Central memory CD8-positive, alpha-beta T cell (primary cell): ENCODE measurements at regions not wholly inside any gene's neighbourhood (a gene's known extent, or its start where the extent isn't known, plus 50 kb on each side); places are given as distances from the start of the nearest gene placed in this dataset.

Experiments used
- ATAC-seq: fragments of 150-1000 bp; cut with Tn5 transposase; replicated peaks from 2 replicates; pipeline ENCODE4 v1.10.0; 2022; ENCODE audit warnings: mild to moderate bottlenecking, moderate FRiP score, moderate number of reproducible peaks; ENCODE audit not compliant: poor library complexity, severe bottlenecking; ENCODE audit errors: extremely low read depth
- DNase-seq, 2 donors: peaks; one replicate each; pipeline ENCODE4 v3.0.0; 2021; ENCODE audit warnings: low spot score in 2 of 2
- H3K27ac Mint-ChIP-seq: one replicate; pipeline ENCODE4 v1.8.0; 2022; ENCODE audit warnings: low read depth, mild to moderate bottlenecking, moderate library complexity, mixed read lengths
- H3K27me3 Mint-ChIP-seq: one replicate; pipeline ENCODE4 v1.8.0; 2022; ENCODE audit warnings: mixed read lengths
- H3K36me3 Mint-ChIP-seq: one replicate; pipeline ENCODE4 v1.8.0; 2022; ENCODE audit warnings: mild to moderate bottlenecking, moderate library complexity, mixed read lengths; ENCODE audit not compliant: insufficient read depth
- H3K4me1 Mint-ChIP-seq: one replicate; pipeline ENCODE4 v1.8.0; 2022; ENCODE audit warnings: mixed read lengths
- H3K4me3 Mint-ChIP-seq: one replicate; pipeline ENCODE4 v1.8.0; 2022; ENCODE audit warnings: mild to moderate bottlenecking, moderate library complexity, mixed read lengths
- H3K9me3 Mint-ChIP-seq: one replicate; pipeline ENCODE4 v1.8.0; 2022; ENCODE audit warnings: mixed read lengths

DNA sequence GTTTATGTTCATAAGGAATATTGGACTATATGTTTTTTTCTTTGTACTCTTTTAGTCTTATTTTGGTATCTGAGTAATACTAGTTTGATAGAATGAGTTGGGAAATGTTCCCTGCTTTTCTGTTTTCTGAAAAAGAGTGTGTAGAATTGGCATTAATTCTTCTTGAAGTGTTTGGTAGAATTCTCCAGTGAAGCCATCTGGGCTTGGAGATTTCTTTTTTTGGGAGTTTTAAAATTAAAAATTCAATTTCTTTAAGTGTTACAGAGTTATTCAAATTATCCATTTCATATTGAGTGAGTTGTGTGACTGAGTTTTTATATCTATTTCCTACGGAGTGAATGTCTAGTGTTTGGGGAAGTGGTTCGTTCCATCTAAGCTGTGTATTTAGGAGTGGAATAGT is 80.6 kb upstream of the HS6ST1 start:
- H3K27me3 Mint-ChIP-seq = peaks cover 64% of the 10 kb centered on the region
- no peaks in the 10 kb centered on the region for H3K36me3 Mint-ChIP-seq
- no peaks in the 10 kb centered on the region for H3K9me3 Mint-ChIP-seq
- H3K4me1 Mint-ChIP-seq = peaks cover 4% of the 10 kb centered on the region
- no peak for ATAC-seq
- no peak overlapping the region for H3K27ac Mint-ChIP-seq
- no peak overlapping the region for H3K4me3 Mint-ChIP-seq
- no peak for DNase-seq

DNA sequence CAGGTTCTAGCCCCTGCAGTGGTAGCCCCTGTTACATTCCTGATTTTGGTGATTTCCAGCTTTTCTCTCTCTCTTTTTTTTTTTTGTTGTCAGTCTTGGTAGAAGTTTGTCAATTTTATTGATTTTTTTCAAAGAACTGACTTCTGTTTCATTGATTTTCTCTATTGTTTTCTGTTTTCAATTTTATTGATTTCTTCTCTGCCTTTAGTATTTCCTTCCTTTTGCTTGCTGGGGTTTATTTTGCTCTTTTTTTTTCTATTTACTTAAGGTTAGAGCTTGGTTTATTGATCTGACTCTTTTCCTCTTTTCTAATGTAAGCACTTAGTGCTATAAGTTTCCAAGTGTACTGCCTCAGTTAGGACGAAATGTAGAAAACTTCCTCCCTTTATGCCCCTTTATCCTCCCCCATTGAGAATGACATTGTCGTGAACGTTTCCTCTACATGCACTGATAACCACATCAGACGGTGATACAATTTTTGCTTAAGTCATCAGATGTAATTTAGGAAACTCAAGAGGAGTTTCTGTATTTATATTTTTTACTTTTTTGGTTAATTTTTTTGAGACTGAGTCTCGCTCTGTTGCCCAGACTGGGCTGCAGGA is 81.1 kb upstream of the HS6ST1 start:
- Mint-ChIP-seq H3K36me3 (no peaks in the 10 kb centered on the region), H3K27ac (no peak overlapping the region), H3K4me1 (peaks cover 4% of the 10 kb centered on the region), H3K9me3 (no peaks in the 10 kb centered on the region), H3K4me3 (no peak overlapping the region), H3K27me3 (peaks cover 69% of the 10 kb centered on the region)
- no peak for ATAC-seq
- no peak for DNase-seq

DNA sequence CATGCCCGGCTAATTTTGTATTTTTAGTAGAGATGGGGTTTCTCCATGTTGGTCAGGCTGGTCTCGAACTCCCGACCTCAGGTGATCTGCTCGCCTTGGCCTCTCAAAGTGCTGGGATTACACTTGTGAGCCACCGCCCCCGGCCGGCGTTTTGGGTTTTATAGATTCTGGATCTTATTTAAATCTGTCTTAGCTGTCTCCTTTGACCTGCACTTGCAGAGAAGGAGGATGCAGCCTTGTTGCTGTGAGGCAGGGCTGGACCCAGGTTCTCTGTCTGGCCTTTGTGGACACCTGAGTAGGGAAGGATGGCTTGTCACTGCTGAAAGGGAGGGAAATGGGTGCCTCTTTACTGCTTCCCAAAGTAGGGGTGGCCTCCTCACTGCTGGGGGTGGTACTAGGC is 83.0 kb upstream of the HS6ST1 start:
- Mint-ChIP-seq H3K9me3 (no peaks in the 10 kb centered on the region), H3K27me3 (peaks cover 88% of the 10 kb centered on the region), H3K27ac (no peak overlapping the region), H3K36me3 (no peaks in the 10 kb centered on the region), H3K4me1 (peaks cover 4% of the 10 kb centered on the region), H3K4me3 (no peak overlapping the region)
- ATAC-seq (no peak), DNase-seq (no peak)

DNA sequence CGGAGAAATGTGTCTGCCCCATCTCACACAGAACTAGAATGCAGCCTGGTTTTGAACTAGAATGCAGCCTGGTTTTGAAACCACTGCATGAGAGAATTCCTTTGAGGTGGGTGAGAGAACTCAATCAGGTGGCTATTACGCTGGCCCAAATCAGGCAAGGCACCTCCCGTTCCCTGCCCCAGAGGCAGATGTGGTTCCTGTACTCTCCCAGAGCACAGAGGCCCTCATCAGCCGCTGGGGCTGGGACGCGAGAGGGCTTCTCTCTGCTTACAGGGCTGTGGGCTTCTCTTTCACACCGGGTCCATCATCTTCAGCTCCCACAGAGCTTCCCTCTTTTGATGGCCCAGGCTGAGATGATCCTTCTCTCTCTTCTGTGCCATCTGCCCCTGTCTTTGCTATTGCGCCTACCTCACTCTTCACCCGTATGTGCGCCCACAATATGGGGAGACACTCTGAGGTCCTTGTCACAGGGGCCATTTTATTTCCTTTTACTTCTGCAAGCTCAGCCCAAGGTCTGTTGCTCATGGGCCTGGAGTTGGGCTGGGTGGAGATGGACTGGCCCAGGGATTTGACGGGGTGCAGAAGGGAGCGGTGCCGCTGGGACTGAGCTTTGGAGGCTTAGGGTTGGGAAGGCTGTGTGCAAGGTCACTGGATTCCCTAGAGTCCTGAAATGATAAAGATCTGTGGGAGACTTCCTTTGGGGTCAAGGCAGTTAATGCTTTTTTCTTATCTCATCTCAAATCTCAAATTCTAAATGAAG is 84.4 kb upstream of the HS6ST1 start:
- Mint-ChIP-seq H3K36me3 (no peaks in the 10 kb centered on the region), H3K9me3 (no peaks in the 10 kb centered on the region), H3K27me3 (peaks cover 96% of the 10 kb centered on the region), H3K4me1 (peaks cover 4% of the 10 kb centered on the region), H3K4me3 (no peak overlapping the region), H3K27ac (no peak overlapping the region)
- DNase-seq (no peak), ATAC-seq (no peak)

DNA sequence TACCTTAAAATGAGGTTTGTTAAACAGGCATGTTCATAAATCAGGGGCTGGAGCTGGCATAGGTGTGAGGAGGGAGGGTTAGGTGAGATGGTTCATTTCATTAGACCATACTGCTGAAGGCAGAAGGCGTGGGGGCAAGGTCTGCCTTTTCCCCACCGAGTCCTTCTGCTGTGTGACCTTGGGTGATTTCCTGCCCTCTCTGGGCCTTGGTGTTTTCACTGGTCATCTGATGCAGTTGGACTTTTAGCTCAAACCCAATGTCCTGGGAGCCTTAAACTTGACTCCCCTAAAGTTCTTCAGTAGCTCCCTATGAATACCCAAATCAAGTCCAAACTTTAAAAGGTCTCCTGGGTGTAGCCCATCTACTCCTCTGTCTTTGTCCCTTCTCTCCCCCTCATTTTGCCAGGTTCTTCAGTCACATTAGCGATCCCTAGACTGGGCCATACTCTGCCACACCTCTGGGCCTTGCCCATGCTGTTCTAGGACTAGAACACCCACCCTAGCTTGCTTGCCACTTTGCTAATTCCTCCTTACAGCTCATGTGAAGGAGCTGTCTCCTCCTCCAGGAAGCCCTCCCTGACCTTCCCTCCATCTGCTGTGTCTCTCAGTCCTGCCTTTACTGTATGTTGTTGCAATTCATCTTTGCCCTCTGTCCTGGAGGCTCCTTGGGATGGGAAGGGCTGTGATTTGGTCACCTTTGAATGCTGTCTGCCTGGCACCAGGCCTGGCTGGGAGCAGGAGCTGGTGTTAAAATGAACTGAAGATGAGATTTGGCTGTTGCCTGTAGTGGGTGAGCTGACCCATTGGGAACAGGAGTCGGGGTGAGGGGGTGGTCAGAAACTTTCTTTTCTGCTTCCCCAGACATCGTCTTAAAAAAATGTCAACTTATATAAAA is 85.4 kb upstream of the HS6ST1 start:
- Mint-ChIP-seq H3K36me3 (no peaks in the 10 kb centered on the region), H3K4me1 (peaks cover 4% of the 10 kb centered on the region), H3K4me3 (no peak overlapping the region), H3K27me3 (peaks cover 96% of the 10 kb centered on the region), H3K9me3 (no peaks in the 10 kb centered on the region), H3K27ac (no peak overlapping the region)
- ATAC-seq (no peak), DNase-seq (no peak)

DNA sequence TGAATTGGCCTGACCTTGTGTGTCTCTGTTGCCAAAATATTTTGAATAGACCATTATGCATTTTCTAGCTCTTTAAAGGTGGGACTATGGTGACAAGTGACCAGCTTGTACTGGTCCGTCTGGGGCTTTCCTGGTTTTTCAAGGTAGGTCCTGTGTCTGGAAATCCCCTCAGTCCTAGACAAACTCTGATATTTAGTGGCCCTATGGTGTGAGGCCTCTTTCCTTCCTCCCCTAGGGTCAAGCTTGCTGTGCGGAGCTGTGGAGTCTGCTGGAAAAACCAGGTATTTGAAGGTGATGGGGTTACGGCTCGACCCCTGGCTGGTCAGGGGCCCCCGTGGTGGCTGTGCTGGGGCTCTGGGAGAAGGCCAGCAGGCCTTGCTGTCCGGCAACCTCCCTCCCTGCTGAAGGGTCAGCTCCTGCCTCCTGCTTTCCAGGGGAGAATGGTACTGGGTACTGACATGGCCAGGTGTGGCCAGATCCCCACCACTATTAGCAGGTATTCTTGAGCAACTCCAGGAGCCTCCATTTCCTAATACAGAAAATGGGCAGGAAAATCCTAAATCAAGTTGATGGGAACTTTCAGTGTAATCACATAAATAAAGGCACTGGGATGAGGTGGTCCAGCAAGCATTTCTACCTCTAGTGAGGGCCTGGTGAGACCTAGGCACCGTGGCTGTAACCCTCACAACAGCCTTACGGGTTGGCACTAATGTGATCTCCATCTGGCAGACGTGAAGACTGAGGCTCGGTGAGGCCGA is 86.2 kb upstream of the HS6ST1 start:
- no peak for ATAC-seq
- Mint-ChIP-seq H3K4me1 (peaks cover 4% of the 10 kb centered on the region), H3K4me3 (no peak overlapping the region), H3K36me3 (no peaks in the 10 kb centered on the region), H3K27me3 (peaks cover 93% of the 10 kb centered on the region), H3K27ac (no peak overlapping the region), H3K9me3 (no peaks in the 10 kb centered on the region)
- no peak for DNase-seq

DNA sequence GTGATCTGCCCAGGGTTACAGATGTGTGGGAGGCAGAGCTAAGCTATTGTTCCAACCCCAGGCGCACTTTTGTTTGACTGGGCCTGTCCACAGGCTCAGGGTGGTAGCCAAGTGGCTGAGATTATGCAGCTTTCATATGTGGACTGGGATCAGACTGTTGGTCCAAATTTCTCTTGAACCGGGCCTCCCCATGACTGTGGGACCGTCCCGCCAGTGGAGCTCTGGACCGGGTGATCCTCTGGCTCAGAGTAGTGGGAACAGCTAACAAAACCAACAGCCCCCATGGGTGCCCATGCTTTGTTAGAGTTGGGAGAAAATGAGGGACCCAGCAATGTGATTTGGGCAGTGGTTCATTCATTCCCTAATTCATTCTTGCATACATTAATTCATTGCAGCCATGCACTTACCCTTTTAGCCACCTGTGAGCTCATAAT is 86.8 kb upstream of the HS6ST1 start:
- no peak for DNase-seq
- H3K27me3 Mint-ChIP-seq = peaks cover 87% of the 10 kb centered on the region
- no peaks in the 10 kb centered on the region for H3K9me3 Mint-ChIP-seq
- H3K4me1 Mint-ChIP-seq = peaks cover 2% of the 10 kb centered on the region
- ATAC-seq = no peak
- no peaks in the 10 kb centered on the region for H3K36me3 Mint-ChIP-seq
- no peak overlapping the region for H3K4me3 Mint-ChIP-seq
- no peak overlapping the region for H3K27ac Mint-ChIP-seq

DNA sequence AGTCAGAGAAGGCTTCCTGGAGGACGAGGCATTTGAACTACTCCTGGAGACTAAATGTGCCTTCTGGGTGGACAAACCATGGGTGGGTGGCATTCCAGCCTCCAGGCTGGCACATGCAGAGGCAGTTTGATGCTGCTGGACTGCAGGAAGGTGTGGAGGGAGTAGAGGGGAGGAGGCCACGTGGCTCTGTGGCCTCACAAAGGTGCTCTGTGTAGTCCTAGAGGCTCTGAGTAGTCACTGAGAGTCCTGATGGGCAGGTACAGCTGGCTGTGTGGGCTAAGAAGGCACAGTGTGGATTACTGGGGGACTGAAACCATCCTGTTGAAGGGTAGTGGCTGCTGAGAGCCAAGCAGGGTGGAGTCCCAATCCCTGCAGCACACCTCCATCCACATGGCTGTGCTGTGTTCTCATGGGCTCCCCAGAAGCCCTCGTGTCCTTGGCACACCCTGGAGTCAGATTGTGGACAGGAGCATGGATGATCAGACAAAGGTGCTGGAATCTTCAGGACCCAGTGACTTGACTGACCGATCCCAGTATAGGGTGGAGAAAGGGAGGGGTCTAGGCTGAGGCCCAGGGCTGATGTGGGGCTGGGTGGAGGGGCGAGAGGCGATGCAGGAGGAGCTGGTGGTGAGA is 87.4 kb upstream of the HS6ST1 start:
- Mint-ChIP-seq H3K4me3 (no peak overlapping the region), H3K4me1 (no peaks in the 10 kb centered on the region), H3K36me3 (no peaks in the 10 kb centered on the region), H3K27me3 (peaks cover 81% of the 10 kb centered on the region), H3K9me3 (no peaks in the 10 kb centered on the region), H3K27ac (no peak overlapping the region)
- ATAC-seq = no peak
- DNase-seq = no peak

DNA sequence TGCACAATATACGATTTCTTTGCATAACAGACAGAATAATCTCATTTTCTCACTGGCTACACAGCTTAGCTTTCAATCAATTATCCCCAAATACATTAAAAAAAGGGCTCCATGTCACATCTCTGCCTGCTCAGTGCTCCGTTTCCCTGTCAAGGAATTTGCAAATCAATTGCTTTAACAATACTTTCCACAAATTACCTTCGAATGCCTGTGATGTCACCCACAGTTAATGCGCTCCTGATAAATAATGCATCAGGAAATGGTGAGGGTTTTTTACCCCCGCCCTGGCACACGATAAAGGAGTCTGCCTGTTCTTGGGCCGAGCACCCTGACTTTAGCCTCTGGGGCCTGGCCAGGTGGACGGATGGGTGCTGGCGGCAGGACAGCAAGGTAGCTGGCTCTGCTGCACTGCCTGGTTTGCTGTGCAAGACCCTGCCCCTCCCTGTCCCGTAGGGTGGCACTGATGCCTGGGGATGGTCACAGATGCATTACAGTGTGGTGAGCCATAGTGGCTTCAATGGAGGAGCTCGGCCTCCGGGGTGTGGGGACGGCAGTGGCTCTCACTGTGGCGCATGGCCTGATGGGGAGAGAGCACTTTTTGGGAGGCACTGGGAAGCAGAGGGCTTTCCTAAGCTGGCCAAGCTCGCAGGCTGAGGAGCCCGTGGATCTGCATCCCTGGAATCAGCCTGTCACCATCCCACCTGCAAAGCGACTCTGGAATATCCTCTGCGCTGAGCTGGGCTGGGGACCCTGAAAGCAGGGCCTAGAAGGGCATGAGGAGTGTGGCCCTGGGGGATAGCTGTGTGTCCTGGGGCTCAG is 88.3 kb upstream of the HS6ST1 start:
- peaks cover 76% of the 10 kb centered on the region for H3K27me3 Mint-ChIP-seq
- no peaks in the 10 kb centered on the region for H3K36me3 Mint-ChIP-seq
- DNase-seq (no peak), ATAC-seq (no peak)
- H3K27ac Mint-ChIP-seq = no peak overlapping the region
- H3K4me1 Mint-ChIP-seq = no peaks in the 10 kb centered on the region
- no peak overlapping the region for H3K4me3 Mint-ChIP-seq
- H3K9me3 Mint-ChIP-seq = no peaks in the 10 kb centered on the region

DNA sequence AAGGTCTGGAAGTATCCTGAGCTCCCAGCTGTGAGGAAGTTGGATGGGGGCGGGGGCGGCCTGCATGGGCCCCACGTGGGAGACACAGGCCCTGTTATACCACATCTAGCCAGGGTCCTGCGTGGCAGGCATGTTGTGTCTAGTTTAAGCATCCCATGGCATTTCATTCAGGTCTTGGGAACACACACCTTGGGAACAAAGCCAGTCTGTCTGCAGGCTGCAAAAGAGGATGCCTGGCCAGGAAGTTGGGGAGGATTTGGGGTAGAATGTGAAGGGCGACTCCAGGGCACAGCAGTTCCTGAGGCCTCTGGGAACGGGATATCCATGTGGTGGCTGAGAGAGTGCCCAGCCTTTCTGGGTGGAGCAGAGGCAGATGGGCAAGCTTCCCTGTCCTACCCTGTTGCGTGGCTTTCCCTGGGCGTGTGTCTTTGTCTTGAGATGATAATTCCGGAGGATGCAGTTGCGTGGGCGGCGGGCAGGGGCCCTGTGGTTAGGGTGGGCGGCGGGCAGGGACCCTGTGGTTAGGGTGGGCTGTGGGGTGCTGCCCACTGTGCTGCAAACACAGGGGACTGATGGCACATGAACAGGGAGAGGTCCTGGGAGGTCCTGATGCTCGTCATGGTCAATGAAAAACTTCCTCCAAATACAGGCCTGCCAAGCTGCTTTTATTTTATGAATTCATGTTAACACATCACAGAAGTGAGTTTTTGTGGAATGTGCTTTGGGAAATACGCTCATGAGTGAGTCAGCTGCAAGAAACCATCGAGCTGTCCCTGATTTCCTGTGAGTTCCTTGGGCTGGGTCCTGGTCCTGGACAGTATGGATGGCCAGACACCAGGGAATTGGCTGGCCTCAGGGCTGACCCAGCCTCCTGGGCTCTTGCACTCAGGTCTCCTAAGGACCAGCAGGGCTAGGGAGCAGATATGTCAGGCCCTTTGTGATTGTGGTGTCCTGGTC is 90.0 kb upstream of the HS6ST1 start:
- H3K9me3 Mint-ChIP-seq = no peaks in the 10 kb centered on the region
- no peak for DNase-seq
- H3K27me3 Mint-ChIP-seq = peaks cover 60% of the 10 kb centered on the region
- ATAC-seq = no peak
- H3K4me3 Mint-ChIP-seq = no peak overlapping the region
- no peaks in the 10 kb centered on the region for H3K36me3 Mint-ChIP-seq
- no peak overlapping the region for H3K27ac Mint-ChIP-seq
- no peaks in the 10 kb centered on the region for H3K4me1 Mint-ChIP-seq
